ENCODE measurements at regions not wholly inside any gene's neighbourhood (a gene's known extent, or its start where the extent isn't known, plus 50 kb on each side); places are given as distances from the start of the nearest gene placed in this dataset.

DNA sequence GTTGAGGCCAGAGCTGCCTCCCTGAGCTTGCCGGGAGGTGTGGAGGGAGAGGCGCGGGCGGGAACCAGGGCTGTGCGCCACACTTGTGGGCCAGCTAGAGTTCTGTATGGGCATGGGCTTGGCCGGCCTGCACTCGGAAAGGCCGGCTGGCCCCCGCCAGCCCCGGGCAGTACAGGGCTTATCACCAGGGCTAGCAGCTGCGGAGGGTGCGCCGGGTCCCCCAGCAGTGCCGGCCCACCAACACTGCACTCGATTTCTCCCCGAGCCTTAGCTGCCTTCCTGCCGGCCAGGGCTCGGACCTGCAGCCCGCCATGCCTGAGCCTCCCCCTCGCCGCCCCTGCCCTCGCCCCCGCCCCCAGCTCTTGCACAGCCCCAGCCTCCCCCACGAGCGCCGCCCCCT lies 472.7 kb downstream of the TFAP2A start:
- DNase-seq (ENCODE audit: low read depth in 2 of 2), result no peak

GRCh38 chr6:9938801-9939200 lies 476.1 kb downstream of the TFAP2A start:
- DNase-seq (ENCODE audit: low read depth in 2 of 2), result no peak

GRCh38 chr6:9937031-9937763 lies 477.7 kb downstream of the TFAP2A start:
- no peak for DNase-seq (ENCODE audit: low read depth in 2 of 2)

DNA sequence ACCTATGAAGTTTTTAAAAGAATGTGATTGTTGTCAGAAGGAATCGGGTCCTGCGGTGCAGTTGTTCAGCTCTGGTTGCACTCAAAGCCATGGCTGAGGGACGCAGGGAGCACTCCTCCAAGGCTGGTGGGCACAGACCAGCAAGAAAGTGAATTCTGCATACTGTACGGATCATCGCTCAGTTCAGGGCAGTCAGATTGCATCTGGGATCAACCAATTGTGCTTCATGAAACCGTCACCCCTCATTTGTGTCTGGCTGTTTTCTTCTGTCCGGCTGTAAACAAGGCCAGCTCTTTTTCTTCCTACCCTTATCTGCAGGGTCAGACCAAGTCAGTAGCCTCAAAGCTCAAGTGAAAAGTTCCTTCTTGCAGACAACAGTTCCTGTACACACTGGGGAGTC lies 478.3 kb downstream of the TFAP2A start:
- no peak for DNase-seq (ENCODE audit: low read depth in 2 of 2)

DNA sequence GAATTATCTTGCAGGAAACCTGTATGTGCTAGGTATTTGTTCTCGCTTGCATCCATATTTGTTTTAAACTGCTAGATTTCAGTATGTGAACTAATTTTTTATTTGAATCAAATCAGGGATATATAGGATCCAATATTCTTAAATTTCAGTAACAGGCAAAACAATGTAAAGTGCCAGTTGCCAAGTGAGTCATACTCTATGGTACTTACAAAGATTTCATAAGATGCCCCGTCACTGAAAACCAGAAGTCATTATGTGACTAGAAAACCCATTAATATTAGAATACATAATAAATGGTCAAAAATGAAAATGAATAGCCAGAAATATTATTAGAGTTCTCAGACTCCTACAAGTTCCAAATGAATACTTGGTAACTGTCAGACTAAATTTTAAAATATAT lies 481.2 kb downstream of the TFAP2A start:
- no peak for DNase-seq (ENCODE audit: low read depth in 2 of 2)

DNA sequence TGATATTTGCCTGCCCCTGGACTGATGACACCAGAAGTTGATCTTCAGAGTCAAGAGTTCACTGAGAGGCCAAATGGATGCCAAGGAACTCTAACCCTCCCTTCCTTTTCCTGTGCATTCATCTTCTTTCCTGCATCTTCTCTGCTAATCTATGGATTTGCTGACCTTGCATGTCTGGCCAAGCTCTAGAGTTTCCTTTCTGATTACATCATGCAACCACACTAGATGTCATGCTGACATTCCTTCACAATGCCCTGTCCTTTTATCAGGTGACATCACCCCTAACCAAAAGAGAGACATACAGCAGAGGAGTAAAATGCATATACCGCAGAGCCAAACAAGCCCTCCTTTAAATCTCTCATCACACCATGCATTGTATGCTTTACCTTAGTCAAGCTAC lies 487.6 kb downstream of the TFAP2A start:
- no peak for DNase-seq (ENCODE audit: low read depth in 2 of 2)

- no peak for DNase-seq (ENCODE audit: low read depth in 2 of 2)
Observed at GRCh38 chr6:9924971-9925370, 489.9 kb downstream of the TFAP2A start.

DNA sequence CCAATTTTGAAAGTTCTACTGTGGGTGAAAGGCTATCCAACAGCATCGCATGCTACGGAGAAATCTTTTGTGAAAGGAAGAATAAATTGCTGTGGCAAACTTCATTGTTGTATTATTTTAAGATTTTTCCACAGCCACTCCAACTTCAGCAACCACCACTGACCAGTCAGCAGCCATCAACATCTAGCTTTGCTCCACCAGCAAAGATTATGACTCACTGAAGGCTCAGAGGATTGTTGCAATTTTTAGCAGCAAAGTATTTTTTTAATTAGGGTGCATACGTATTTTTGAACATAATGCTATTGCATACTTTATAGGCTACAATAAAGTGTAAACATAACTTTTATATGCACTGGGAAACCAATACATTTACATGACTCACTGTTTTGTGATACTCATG lies 493.5 kb downstream of the TFAP2A start:
- DNase-seq (ENCODE audit: low read depth in 2 of 2), result no peak

DNA sequence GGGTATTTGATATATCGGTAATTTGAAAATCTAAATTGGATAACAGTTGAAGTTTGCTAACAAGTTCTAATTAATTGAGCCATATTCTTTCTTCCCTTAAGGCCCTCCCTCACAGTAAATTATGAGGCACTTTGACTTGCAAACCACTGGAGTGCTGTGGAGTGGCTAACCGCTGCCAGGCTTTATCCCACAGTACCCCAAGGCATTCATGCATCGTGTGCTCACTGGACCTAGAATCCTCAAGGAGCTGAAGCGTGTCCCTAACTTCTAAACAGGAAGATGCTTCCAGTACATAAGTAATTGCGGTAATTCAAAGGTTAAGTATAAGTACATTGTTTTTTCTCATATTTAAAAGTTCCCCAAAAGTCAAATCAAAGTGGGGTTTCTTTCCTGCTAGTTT lies 499.9 kb downstream of the TFAP2A start:
- no peak for DNase-seq (ENCODE audit: low read depth in 2 of 2)

DNA sequence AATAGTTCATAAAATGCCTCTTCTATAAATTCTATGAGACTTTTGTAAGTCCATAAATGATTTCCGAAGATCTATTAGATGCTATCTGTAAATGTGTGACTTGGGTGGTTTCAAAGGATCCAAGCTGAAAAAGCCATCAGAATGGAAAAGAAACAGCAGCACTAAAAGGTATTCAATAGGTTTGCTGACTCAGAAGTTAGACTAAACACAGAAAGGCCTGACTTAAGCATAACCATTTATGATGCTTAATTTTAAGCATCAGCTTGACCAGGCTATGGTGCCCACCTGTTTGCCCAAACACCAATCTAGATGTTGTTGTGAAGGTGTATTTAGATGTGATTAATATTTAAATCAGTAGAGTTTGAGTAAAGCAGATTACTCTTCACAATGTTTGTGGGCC lies 513.5 kb downstream of the TFAP2A start:
- no peak for DNase-seq (ENCODE audit: low read depth in 2 of 2)

- no peak for DNase-seq (ENCODE audit: low read depth in 2 of 2)
Observed at GRCh38 chr6:9896806-9897205, 518.1 kb downstream of the TFAP2A start.

GRCh38 chr6:9890893-9891292 lies 524.0 kb downstream of the TFAP2A start:
- DNase-seq (ENCODE audit: low read depth in 2 of 2), result no peak

GRCh38 chr6:9890469-9890868 lies 524.4 kb downstream of the TFAP2A start:
- DNase-seq (ENCODE audit: low read depth in 2 of 2), result no peak

- DNase-seq (ENCODE audit: low read depth in 2 of 2), result no peak
Observed at GRCh38 chr6:9878535-9878934, 536.3 kb downstream of the TFAP2A start.

- DNase-seq (ENCODE audit: low read depth in 2 of 2), result no peak
Observed at GRCh38 chr6:9875605-9876353, 539.1 kb downstream of the TFAP2A start.

DNA sequence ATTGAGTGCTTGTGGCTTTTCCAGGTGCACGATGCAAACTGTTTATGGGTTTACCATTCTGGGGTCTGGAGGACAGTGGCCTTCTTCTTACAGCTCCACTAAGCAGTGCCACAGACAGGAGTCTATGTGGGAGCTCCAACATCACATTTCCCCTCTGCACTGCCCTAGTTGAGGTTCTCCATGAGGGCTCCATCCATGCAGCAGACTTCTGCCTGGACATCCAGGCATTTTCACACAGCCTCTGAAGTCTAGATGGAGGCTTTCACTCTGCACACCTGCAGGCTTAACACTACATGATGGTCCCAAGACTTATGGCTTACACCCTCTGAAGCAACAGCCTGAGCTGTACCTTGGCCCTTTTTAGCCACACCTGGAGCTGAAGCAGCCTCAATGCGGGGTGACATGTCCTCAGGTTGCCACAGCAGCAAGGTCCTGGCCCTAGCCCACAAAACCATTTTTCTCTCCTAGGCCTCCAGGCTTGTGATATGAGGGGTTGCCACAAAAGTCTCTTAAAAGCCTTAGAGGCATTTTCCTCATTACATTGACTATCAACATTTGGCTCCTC lies 552.2 kb downstream of the TFAP2A start:
- DNase-seq (ENCODE audit: low read depth in 2 of 2), result no peak

DNA sequence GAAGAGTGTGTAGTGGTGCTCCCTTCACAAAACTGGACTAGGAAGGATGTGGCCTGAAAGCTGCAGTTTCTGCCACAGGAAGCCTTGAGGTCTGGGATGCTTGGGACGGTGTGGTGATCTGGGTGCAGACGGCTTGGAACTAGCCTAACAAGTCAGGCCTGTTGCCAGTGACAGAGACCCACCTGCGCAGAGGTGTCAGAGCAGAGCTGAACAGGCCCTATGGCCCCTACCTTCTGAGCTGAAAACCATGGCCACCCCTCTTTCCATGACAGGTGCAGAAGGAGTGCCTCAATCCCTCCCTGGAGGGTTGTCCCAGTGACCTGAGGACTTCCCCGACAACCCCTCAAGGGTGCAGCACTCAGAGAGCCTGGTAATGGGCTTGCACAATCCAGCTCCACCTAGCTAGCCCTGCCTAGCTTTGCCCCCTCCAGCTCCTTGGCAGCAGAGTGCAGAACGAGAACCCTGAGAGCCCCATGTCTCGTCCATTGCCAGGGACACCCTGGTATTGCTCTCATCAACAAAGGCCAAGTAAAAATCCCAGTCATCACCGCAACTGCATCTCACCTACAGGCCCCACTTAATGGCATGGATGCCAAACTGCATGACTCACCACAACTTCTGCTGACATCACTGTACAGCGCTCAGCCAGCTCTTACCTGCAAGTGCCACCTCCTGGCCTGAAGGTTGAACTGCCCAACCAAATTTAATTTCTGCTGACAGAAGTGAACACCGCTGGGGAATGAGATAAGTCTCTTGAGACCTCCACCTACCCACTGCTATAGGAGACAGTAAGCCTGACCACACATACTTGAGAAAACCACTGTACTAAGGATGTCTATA lies 563.1 kb downstream of the TFAP2A start:
- DNase-seq (ENCODE audit: low read depth in 2 of 2), result no peak

GRCh38 chr6:9851006-9851405 lies 563.9 kb downstream of the TFAP2A start:
- no peak for DNase-seq (ENCODE audit: low read depth in 2 of 2)

DNA sequence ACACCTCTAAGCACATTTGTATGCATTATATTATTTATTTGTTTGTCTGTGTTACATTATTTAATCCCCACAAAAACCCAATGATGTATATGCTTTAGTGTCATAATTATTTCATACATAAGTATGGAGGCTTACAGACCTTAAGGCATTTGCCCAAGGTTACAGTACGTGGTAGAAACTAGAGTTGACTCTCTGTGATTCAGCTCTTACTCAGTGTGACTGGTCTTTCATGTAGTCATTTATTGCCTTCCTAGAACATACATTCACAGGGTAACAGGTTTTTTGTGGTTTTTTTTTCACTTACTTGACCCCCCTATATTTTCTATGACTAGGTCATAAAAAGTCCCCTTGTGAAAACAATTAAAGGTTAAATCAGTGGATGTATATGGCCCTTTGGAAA lies 566.8 kb downstream of the TFAP2A start:
- no peak for DNase-seq (ENCODE audit: low read depth in 2 of 2)

DNA sequence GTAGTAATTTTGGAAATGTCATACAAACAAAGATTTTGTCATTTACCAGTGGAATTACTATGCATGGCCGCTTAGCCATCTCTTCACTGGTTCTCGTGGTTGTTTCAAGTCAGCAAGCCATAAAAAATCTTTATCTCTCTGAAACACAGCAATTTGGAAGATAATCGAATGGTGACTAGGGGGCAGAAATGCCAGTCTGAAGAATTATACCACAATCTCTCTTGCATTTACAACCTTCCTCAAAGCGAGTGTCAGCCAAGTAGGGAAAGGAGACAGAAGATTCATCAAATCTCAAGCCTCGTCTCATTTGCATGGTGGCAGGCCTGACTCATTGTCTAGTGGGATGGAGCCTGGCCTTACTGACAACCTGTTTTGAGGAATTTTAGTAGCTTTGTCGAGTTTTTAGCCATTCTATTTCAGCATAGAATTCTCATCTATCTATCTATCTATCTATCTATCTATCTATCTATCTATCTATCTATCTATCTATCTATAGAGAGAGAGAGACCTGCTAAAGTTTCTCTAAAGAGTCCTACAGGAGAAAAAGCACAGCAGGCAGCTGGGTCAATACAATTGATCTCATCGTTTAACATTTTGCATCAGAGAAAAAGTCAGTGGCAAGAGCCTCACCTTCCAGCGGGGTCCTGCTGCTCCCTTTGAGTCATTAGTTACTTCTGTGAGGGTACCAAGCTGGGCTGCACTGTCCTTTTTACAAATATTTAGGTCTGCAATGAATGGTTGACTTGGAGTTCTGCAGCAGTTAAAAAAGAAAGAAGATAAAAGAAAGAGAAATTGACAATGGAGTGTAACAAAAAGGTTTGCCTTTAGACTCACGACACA lies 572.8 kb downstream of the TFAP2A start:
- no peak for DNase-seq (ENCODE audit: low read depth in 2 of 2)

- DNase-seq (ENCODE audit: low read depth in 2 of 2), result no peak
Observed at GRCh38 chr6:9834233-9834632, 580.6 kb downstream of the TFAP2A start.
